PC-9 (cell line): ENCODE measurements at regions not wholly inside any gene's neighbourhood (a gene's known extent, or its start where the extent isn't known, plus 50 kb on each side); places are given as distances from the start of the nearest gene placed in this dataset.
"Not testable (repeated sequence)": the region's sequence is repeated elsewhere in the genome, so short reads cannot be mapped to it uniquely, and the experiment has no call there.

Experiments used
- BruUV-seq: library from RNA; stranded (reverse); fragments of 400-500 nt; replicated peaks from 2 replicates; lab custom pipeline; 2021; lab: Mats Ljungman, UMichigan
- CTCF ChIA-PET: fragments of 300-600 bp; sonication (Branson Sonifier 250); formaldehyde crosslinking; loops from one replicate; lab custom pipeline; 2022; ENCODE audit warnings: antibody characterized with exemption; lab: Charles Lee
- POLR2A ChIA-PET: fragments of 300-600 bp; sonication (Branson Sonifier 250); formaldehyde crosslinking; loops from one replicate; lab custom pipeline; 2022; ENCODE audit warnings: antibody characterized with exemption; ENCODE audit not compliant: unreplicated experiment; lab: Charles Lee
- DNase-seq, 2 experiments: peaks; one replicate each; pipeline versions ENCODE4 v3.0.0 to v3.0.0-alpha.2; 2015 to 2022; ENCODE audit warnings: mixed read lengths in 1 of 2
- H2AFZ ChIP-seq: fragments of 200-600 bp; sonication (generic); 2 replicates; pipeline ENCODE4 v1.8.1; 2017; ENCODE audit warnings: antibody characterized with exemption
- H3F3A ChIP-seq: fragments of 200-600 bp; sonication (generic); 2 replicates; pipeline ENCODE4 v1.8.1; 2017; ENCODE audit warnings: antibody characterized with exemption, mild to moderate bottlenecking, low read depth; ENCODE audit not compliant: insufficient read depth
- H3K27ac ChIP-seq: fragments of 200-600 bp; sonication (generic); 2 replicates; pipeline ENCODE4 v1.6.1; 2016; ENCODE audit warnings: mixed run types
- H3K27me3 ChIP-seq: fragments of 200-600 bp; sonication (generic); 2 replicates; pipeline ENCODE4 v1.6.1; 2016; ENCODE audit warnings: low read depth, mixed run types; ENCODE audit not compliant: insufficient read depth
- H3K36me3 ChIP-seq: fragments of 200-600 bp; sonication (generic); 2 replicates; pipeline ENCODE4 v1.6.1; 2016; ENCODE audit warnings: low read depth, mixed run types
- H3K4me1 ChIP-seq: fragments of 200-600 bp; sonication (generic); replicated peaks from 2 replicates; pipeline ENCODE4 v1.6.1; 2016; ENCODE audit warnings: mixed run types; ENCODE audit not compliant: insufficient read depth
- H3K4me2 ChIP-seq: fragments of 200-600 bp; sonication (generic); 2 replicates; pipeline ENCODE4 v1.6.1; 2017; ENCODE audit warnings: mixed run types
- H3K4me3 ChIP-seq: fragments of 200-600 bp; sonication (generic); 2 replicates; pipeline ENCODE4 v1.6.1; 2016; ENCODE audit warnings: mixed run types
- H3K79me2 ChIP-seq: fragments of 200-600 bp; sonication (generic); 2 replicates; pipeline ENCODE4 v1.6.1; 2017; ENCODE audit warnings: low read depth, mixed run types
- H3K9me2 ChIP-seq: fragments of 200-600 bp; sonication (generic); 2 replicates; pipeline ENCODE4 v1.8.1; 2017; ENCODE audit warnings: mild to moderate bottlenecking; ENCODE audit not compliant: insufficient read depth
- H3K9me3 ChIP-seq: fragments of 200-600 bp; sonication (generic); 2 replicates; pipeline ENCODE4 v1.8.1; 2016; ENCODE audit warnings: low read depth; ENCODE audit not compliant: insufficient read depth
- H4K20me1 ChIP-seq: fragments of 200-600 bp; sonication (generic); 2 replicates; pipeline ENCODE4 v1.8.1; 2017; ENCODE audit not compliant: insufficient read depth
- EZH2 ChIP-seq: fragments of 200-600 bp; sonication (generic); IDR thresholded peaks from 2 replicates; pipeline ENCODE4 v1.8.0; 2017; ENCODE audit warnings: antibody characterized with exemption, low read depth
- intact Hi-C: fragments of 100-400 bp; cut with micrococcal nuclease; formaldehyde crosslinking; loops from one replicate; pipeline ENCODE4 v1.10.0; 2022; ENCODE audit not compliant: unreplicated experiment
- TF ChIP-seq, protein P1 (sequence below): fragments of 200-600 bp; sonication (generic); conservative IDR thresholded peaks from 2 replicates; pipeline ENCODE4 v1.6.1; 2017; ENCODE audit warnings: mixed run types, antibody characterized with exemption, mild to moderate bottlenecking, moderate library complexity

DNA sequence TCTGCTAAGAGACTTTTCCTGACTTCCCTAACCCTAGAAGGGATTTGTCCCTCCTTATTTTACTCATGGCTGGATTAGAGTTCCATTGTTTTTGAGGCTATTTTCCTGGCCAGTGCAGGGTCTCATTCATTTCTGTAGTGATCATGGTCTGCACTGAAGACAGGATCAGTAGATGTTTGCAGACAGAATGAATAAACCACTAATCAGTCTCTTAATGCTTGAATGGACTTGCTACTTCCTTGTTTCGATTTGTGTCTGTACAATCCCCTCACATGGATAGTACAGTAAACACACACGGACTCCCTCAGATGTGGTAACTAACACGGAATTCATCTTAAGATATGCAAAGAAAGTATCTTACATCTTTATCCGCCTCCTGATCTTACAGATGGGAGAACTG, 102.6 kb upstream of the PRB2 start:
- Histone ChIP-seq H3K36me3 (no peaks in the 10 kb centered on the region), H2AFZ (no peak overlapping the region), H4K20me1 (no peaks in the 10 kb centered on the region), H3K9me3 (no peaks in the 10 kb centered on the region; the same call in 1 of the 2 replicates), H3F3A (no peaks in the 10 kb centered on the region), H3K79me2 (no peaks in the 10 kb centered on the region), H3K27ac (no peak overlapping the region), H3K4me2 (no peak overlapping the region), H3K4me1 (no peaks in the 10 kb centered on the region), H3K9me2 (no peaks in the 10 kb centered on the region), H3K4me3 (no peak overlapping the region), H3K27me3 (no peaks in the 10 kb centered on the region)
- no peak for TF ChIP-seq EZH2
- TF ChIP-seq, protein P1, sequence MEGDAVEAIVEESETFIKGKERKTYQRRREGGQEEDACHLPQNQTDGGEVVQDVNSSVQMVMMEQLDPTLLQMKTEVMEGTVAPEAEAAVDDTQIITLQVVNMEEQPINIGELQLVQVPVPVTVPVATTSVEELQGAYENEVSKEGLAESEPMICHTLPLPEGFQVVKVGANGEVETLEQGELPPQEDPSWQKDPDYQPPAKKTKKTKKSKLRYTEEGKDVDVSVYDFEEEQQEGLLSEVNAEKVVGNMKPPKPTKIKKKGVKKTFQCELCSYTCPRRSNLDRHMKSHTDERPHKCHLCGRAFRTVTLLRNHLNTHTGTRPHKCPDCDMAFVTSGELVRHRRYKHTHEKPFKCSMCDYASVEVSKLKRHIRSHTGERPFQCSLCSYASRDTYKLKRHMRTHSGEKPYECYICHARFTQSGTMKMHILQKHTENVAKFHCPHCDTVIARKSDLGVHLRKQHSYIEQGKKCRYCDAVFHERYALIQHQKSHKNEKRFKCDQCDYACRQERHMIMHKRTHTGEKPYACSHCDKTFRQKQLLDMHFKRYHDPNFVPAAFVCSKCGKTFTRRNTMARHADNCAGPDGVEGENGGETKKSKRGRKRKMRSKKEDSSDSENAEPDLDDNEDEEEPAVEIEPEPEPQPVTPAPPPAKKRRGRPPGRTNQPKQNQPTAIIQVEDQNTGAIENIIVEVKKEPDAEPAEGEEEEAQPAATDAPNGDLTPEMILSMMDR: no peak
- DNase-seq: peak in 1 of 2 experiments; percentile 46
- intact Hi-C loops: loop anchor here (2.0 kb wide), 2 partner anchors 535 to 1207 kb away; no protein-coding TSS in a partner anchor
- CTCF ChIA-PET: no interaction called here
- BruUV-seq: no TSS peak
- POLR2A ChIA-PET: no interaction called here

DNA sequence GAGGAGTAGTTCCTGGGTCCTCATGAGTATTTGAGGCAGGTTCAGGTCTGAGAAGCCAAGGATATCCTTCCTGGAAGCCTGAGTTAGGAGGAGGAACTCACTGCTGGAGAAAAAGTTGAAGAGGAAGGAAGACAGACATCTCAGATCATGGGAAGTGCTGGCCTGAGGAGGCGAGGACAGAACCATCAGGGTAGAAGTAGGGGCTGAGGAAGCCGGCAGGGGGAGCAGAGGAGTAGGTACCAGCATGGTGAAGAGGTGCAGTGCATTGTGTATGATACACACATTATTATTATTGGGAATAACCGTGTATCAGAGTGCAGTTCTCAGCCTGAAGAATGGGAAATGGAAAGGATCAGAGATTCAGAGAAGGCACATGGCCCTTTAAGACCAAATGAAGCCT, 103.2 kb upstream of the PRB2 start:
- POLR2A ChIA-PET, H3K4me2 ChIP-seq, H4K20me1 ChIP-seq, H3K9me2 ChIP-seq, H3K4me1 ChIP-seq, BruUV-seq, H3K4me3 ChIP-seq, H3K9me3 ChIP-seq, H3K27ac ChIP-seq, H3K79me2 ChIP-seq, CTCF ChIA-PET, H2AFZ ChIP-seq, H3K36me3 ChIP-seq, H3F3A ChIP-seq, H3K27me3 ChIP-seq: not testable (repeated sequence)
- DNase-seq: peak in 1 of 2 experiments; percentile 33
- intact Hi-C loops: loop anchor here (2.0 kb wide), 2 partner anchors 534 to 1206 kb away; no protein-coding TSS in a partner anchor
- TF ChIP-seq, protein P1: peak; percentile 49

DNA sequence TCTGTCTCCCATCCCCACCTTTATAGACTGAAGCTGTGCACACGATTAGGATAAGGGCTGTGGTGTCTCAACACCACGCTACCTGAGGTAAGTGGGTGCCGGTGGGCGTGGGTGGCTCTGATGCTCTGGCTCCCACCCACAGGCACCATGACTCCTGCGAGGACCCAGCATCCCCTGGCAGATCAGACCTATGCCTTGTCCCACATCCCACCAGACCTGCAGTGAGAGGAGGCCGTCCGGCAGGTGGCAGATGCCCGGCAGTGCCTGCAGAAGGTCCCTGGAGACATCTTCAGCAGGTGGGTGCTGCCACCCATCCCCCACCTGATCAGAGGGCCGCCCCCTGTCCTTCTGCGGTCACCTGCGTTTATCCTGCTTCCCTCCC, 104.4 kb upstream of the PRB2 start:
- BruUV-seq: no TSS peak
- Histone ChIP-seq H4K20me1 (no peaks in the 10 kb centered on the region), H3K4me1 (no peaks in the 10 kb centered on the region), H3K36me3 (no peaks in the 10 kb centered on the region), H3K9me2 (no peaks in the 10 kb centered on the region), H3K79me2 (no peaks in the 10 kb centered on the region), H3F3A (no peaks in the 10 kb centered on the region), H3K4me2 (no peak overlapping the region), H3K27me3 (no peaks in the 10 kb centered on the region), H3K9me3 (no peaks in the 10 kb centered on the region; the same call in 1 of the 2 replicates), H3K4me3 (no peak overlapping the region), H2AFZ (no peak overlapping the region), H3K27ac (no peak overlapping the region)
- intact Hi-C loops: loop anchor here (2.0 to 10.0 kb wide), 3 partner anchors 533 to 1205 kb away; no protein-coding TSS in a partner anchor
- ChIA-PET POLR2A (no interaction called here), CTCF (no interaction called here)
- TF ChIP-seq, protein P1: no peak
- TF ChIP-seq EZH2: no peak
- DNase-seq: no peak
